ENCODE measurements at regions not wholly inside any gene's neighbourhood (a gene's known extent, or its start where the extent isn't known, plus 50 kb on each side); places are given as distances from the start of the nearest gene placed in this dataset.
"Not testable (repeated sequence)": the region's sequence is repeated elsewhere in the genome, so short reads cannot be mapped to it uniquely, and the experiment has no call there.

- H3K79me1 ChIP-seq (ENCODE audit: low read depth, low read length): no peaks in the 10 kb centered on the region
- no peak overlapping the region for H4K8ac ChIP-seq (ENCODE audit: low read depth, low read length)
- H3K18ac ChIP-seq (ENCODE audit: low read length): no peak overlapping the region
- H3K4ac ChIP-seq (ENCODE audit: low read length): no peak overlapping the region
- H3K27me3 ChIP-seq (ENCODE audit: control insufficient read depth in 3 of 3, insufficient read depth in 3 of 3, low read depth in 1 of 3, low read length in 3 of 3): no peaks in the 10 kb centered on the region
- no peaks in the 10 kb centered on the region for H3K9me3 ChIP-seq (replicated peaks in 1 of 2; ENCODE audit: control insufficient read depth in 2 of 2, insufficient read depth in 1 of 2, low read depth in 1 of 2, low read length in 2 of 2)
- H2BK12ac ChIP-seq (ENCODE audit: low read length): no peak overlapping the region
- H3K9ac ChIP-seq (ENCODE audit: low read depth, low read length, poor library complexity): no peak overlapping the region
- H3K36me3 ChIP-seq (replicated peaks in 1 of 2; ENCODE audit: control insufficient read depth in 2 of 2, insufficient read depth in 2 of 2, low read length in 2 of 2): no peaks in the 10 kb centered on the region
- no peak overlapping the region for H2AK5ac ChIP-seq (ENCODE audit: low read depth, low read length)
- H3K14ac ChIP-seq (ENCODE audit: low read length): no peak overlapping the region
- no peak overlapping the region for H3K27ac ChIP-seq (replicated peaks; ENCODE audit: low read length)
- no peak overlapping the region for H2BK120ac ChIP-seq (ENCODE audit: low read depth, low read length)
- H2AFZ ChIP-seq (ENCODE audit: low read length): no peak overlapping the region
- DNase-seq (ENCODE audit: low spot score): no peak
- H3K4me1 ChIP-seq (ENCODE audit: control insufficient read depth in 2 of 2, insufficient read depth in 1 of 2, low read depth in 1 of 2, low read length in 2 of 2): peaks cover 0 to 1% of the 10 kb centered on the region in 2 donors
- no peak overlapping the region for H2BK15ac ChIP-seq (ENCODE audit: low read length)
- no peak overlapping the region for H3K4me2 ChIP-seq (ENCODE audit: insufficient read depth, low read length, poor library complexity, severe bottlenecking)
- H2BK5ac ChIP-seq (ENCODE audit: low read length): no peak overlapping the region
- no peak overlapping the region for H4K91ac ChIP-seq (ENCODE audit: low read depth, low read length, poor library complexity)
- no CpG with 5 or more reads among the region's 8 CpGs for WGBS, 2 donors (ENCODE audit: extremely low coverage in 2 of 2, insufficient read length in 2 of 2, insufficient replicate concordance in 1 of 2)
- no peak overlapping the region for H3K23ac ChIP-seq (ENCODE audit: low read depth, low read length, poor library complexity)
- H3K4me3 ChIP-seq (ENCODE audit: low read length in 2 of 2): no peak overlapping the region
These were observed 457.5 kb downstream of the ACTR3B start for GRCh38 chr7:153217032-153217431.

GRCh38 chr7:153224890-153225289 lies 465.3 kb downstream of the ACTR3B start:
- Histone ChIP-seq H4K8ac (ENCODE audit: low read depth, low read length) (no peak overlapping the region), H3K14ac (ENCODE audit: low read length) (no peak overlapping the region), H3K9ac (ENCODE audit: low read depth, low read length, poor library complexity) (no peak overlapping the region), H3K27me3 (ENCODE audit: control insufficient read depth in 3 of 3, insufficient read depth in 3 of 3, low read depth in 1 of 3, low read length in 3 of 3) (no peaks in the 10 kb centered on the region), H3K79me1 (ENCODE audit: low read depth, low read length) (no peaks in the 10 kb centered on the region), H3K23ac (ENCODE audit: low read depth, low read length, poor library complexity) (no peak overlapping the region), H2AFZ (ENCODE audit: low read length) (no peak overlapping the region), H3K18ac (ENCODE audit: low read length) (no peak overlapping the region), H3K4ac (ENCODE audit: low read length) (no peak overlapping the region), H2BK15ac (ENCODE audit: low read length) (no peak overlapping the region), H4K91ac (ENCODE audit: low read depth, low read length, poor library complexity) (no peak overlapping the region), H3K4me3 (ENCODE audit: low read length in 2 of 2) (no peak overlapping the region), H2BK12ac (ENCODE audit: low read length) (no peak overlapping the region), H3K4me2 (ENCODE audit: insufficient read depth, low read length, poor library complexity, severe bottlenecking) (no peak overlapping the region), H3K9me3 (replicated peaks in 1 of 2; ENCODE audit: control insufficient read depth in 2 of 2, insufficient read depth in 1 of 2, low read depth in 1 of 2, low read length in 2 of 2) (no peaks in the 10 kb centered on the region), H2AK5ac (ENCODE audit: low read depth, low read length) (no peak overlapping the region), H2BK120ac (ENCODE audit: low read depth, low read length) (no peak overlapping the region), H2BK5ac (ENCODE audit: low read length) (no peak overlapping the region), H3K36me3 (replicated peaks in 1 of 2; ENCODE audit: control insufficient read depth in 2 of 2, insufficient read depth in 2 of 2, low read length in 2 of 2) (no peaks in the 10 kb centered on the region), H3K27ac (replicated peaks; ENCODE audit: low read length) (no peak overlapping the region), H3K4me1 (ENCODE audit: control insufficient read depth in 2 of 2, insufficient read depth in 1 of 2, low read depth in 1 of 2, low read length in 2 of 2) (no peaks in the 10 kb centered on the region)
- WGBS, 2 donors (ENCODE audit: extremely low coverage in 2 of 2, insufficient read length in 2 of 2, insufficient replicate concordance in 1 of 2): no CpG with 5 or more reads among the region's 1 CpG
- no peak for DNase-seq (ENCODE audit: low spot score)

DNA sequence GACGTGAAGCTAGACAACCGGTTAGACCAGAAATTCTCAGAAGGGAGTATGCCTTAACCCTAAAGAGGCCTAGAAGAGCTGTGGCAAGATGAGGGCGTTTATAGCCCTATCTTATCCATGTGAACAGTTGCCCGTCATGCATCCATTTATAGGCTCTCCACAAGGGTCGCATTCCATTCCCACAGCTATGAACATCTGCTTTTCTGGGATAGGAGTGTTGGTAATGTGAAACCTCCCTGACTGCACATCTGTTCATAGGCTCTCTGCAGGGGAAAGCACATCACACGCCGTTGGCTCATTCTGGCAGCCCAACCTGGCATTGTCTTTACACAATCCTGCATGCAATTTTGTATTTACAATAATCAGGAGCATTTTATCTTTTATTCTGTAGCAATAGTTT lies 485.6 kb downstream of the ACTR3B start:
- not testable (repeated sequence) for H4K91ac ChIP-seq (ENCODE audit: low read depth, low read length, poor library complexity); H3K18ac ChIP-seq (ENCODE audit: low read length); H2BK120ac ChIP-seq (ENCODE audit: low read depth, low read length); H3K4me2 ChIP-seq (ENCODE audit: insufficient read depth, low read length, poor library complexity, severe bottlenecking); H2BK15ac ChIP-seq (ENCODE audit: low read length); H2BK5ac ChIP-seq (ENCODE audit: low read length); H3K27me3 ChIP-seq (ENCODE audit: control insufficient read depth in 3 of 3, insufficient read depth in 3 of 3, low read depth in 1 of 3, low read length in 3 of 3); H3K79me1 ChIP-seq (ENCODE audit: low read depth, low read length); H2AK5ac ChIP-seq (ENCODE audit: low read depth, low read length); H3K14ac ChIP-seq (ENCODE audit: low read length); H4K8ac ChIP-seq (ENCODE audit: low read depth, low read length); DNase-seq (ENCODE audit: low spot score); H3K36me3 ChIP-seq (replicated peaks in 1 of 2; ENCODE audit: control insufficient read depth in 2 of 2, insufficient read depth in 2 of 2, low read length in 2 of 2); H3K23ac ChIP-seq (ENCODE audit: low read depth, low read length, poor library complexity); H3K27ac ChIP-seq (replicated peaks; ENCODE audit: low read length); H3K4me3 ChIP-seq (ENCODE audit: low read length in 2 of 2); H3K4me1 ChIP-seq (ENCODE audit: control insufficient read depth in 2 of 2, insufficient read depth in 1 of 2, low read depth in 1 of 2, low read length in 2 of 2); H3K9me3 ChIP-seq (replicated peaks in 1 of 2; ENCODE audit: control insufficient read depth in 2 of 2, insufficient read depth in 1 of 2, low read depth in 1 of 2, low read length in 2 of 2); H3K4ac ChIP-seq (ENCODE audit: low read length); H2BK12ac ChIP-seq (ENCODE audit: low read length); H3K9ac ChIP-seq (ENCODE audit: low read depth, low read length, poor library complexity); H2AFZ ChIP-seq (ENCODE audit: low read length)
- WGBS, 2 donors (ENCODE audit: extremely low coverage in 2 of 2, insufficient read length in 2 of 2, insufficient replicate concordance in 1 of 2): no CpG with 5 or more reads among the region's 7 CpGs

DNA sequence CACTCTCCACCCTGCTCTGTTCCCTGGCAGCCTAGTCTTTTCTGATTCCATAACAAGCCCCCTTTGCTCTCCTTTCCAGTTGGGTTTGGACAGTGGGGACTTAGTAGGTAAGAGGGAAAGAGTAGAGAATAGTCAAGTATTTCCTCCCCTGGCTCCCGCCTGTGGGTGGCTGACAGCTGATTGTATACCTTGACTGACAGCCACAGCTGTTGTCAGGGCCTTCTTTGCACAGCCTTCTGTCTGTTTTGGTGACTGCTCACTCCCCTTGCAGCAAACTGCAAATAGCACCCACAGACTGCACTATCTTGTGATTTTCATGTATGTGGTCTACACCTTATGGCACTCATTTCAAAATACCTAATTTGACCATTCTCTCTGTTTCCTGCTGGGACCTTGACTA lies 486.3 kb downstream of the ACTR3B start:
- Histone ChIP-seq H3K14ac (ENCODE audit: low read length) (no peak overlapping the region), H4K8ac (ENCODE audit: low read depth, low read length) (no peak overlapping the region), H3K4me3 (ENCODE audit: low read length in 2 of 2) (no peak overlapping the region), H4K91ac (ENCODE audit: low read depth, low read length, poor library complexity) (no peak overlapping the region), H3K23ac (ENCODE audit: low read depth, low read length, poor library complexity) (no peak overlapping the region), H2AK5ac (ENCODE audit: low read depth, low read length) (no peak overlapping the region), H3K4me2 (ENCODE audit: insufficient read depth, low read length, poor library complexity, severe bottlenecking) (no peak overlapping the region), H2BK120ac (ENCODE audit: low read depth, low read length) (no peak overlapping the region), H3K4me1 (ENCODE audit: control insufficient read depth in 2 of 2, insufficient read depth in 1 of 2, low read depth in 1 of 2, low read length in 2 of 2) (no peaks in the 10 kb centered on the region), H2BK15ac (ENCODE audit: low read length) (no peak overlapping the region), H3K36me3 (replicated peaks in 1 of 2; ENCODE audit: control insufficient read depth in 2 of 2, insufficient read depth in 2 of 2, low read length in 2 of 2) (no peaks in the 10 kb centered on the region), H3K18ac (ENCODE audit: low read length) (no peak overlapping the region), H3K27ac (replicated peaks; ENCODE audit: low read length) (no peak overlapping the region), H3K9ac (ENCODE audit: low read depth, low read length, poor library complexity) (no peak overlapping the region), H3K27me3 (ENCODE audit: control insufficient read depth in 3 of 3, insufficient read depth in 3 of 3, low read depth in 1 of 3, low read length in 3 of 3) (no peaks in the 10 kb centered on the region), H2BK5ac (ENCODE audit: low read length) (no peak overlapping the region), H2BK12ac (ENCODE audit: low read length) (no peak overlapping the region), H3K79me1 (ENCODE audit: low read depth, low read length) (no peaks in the 10 kb centered on the region), H3K9me3 (replicated peaks in 1 of 2; ENCODE audit: control insufficient read depth in 2 of 2, insufficient read depth in 1 of 2, low read depth in 1 of 2, low read length in 2 of 2) (no peaks in the 10 kb centered on the region), H3K4ac (ENCODE audit: low read length) (no peak overlapping the region), H2AFZ (ENCODE audit: low read length) (no peak overlapping the region)
- DNase-seq (ENCODE audit: low spot score): no peak
- WGBS, 2 donors (ENCODE audit: extremely low coverage in 2 of 2, insufficient read length in 2 of 2, insufficient replicate concordance in 1 of 2): no CpG with 5 or more reads among the region's 1 CpG

Measured in neuronal stem cell (in vitro differentiated cells).